OCI-LY1 (cell line): ENCODE measurements at regions not wholly inside any gene's neighbourhood (a gene's known extent, or its start where the extent isn't known, plus 50 kb on each side); places are given as distances from the start of the nearest gene placed in this dataset.

ENCODE experiments used
- H2AFZ ChIP-seq: fragments of 200-600 bp; sonication (generic), shearing (Covaris generic); 2 replicates; pipeline ENCODE4 v1.6.0; 2014; ENCODE audit warnings: antibody characterized with exemption, mild to moderate bottlenecking, low read length
- H3F3A ChIP-seq: fragments of 200-600 bp; sonication (generic), shearing (Covaris generic); 2 replicates; pipeline ENCODE4 v1.6.0; 2014; ENCODE audit warnings: mild to moderate bottlenecking, antibody characterized with exemption, low read length, moderate library complexity; ENCODE audit not compliant: insufficient read depth
- H3K27ac ChIP-seq: fragments of 200-600 bp; sonication (generic); 2 replicates; pipeline ENCODE4 v1.5.1; 2014; ENCODE audit warnings: low read length, mixed run types, mild to moderate bottlenecking, low read depth; ENCODE audit not compliant: poor library complexity, severe bottlenecking
- H3K27me3 ChIP-seq: fragments of 200-600 bp; sonication (generic); 2 replicates; pipeline ENCODE4 v1.6.0; 2014; ENCODE audit warnings: antibody characterized with exemption, mild to moderate bottlenecking, low read length, moderate library complexity; ENCODE audit not compliant: insufficient read depth
- H3K36me3 ChIP-seq: fragments of 200-600 bp; sonication (generic); 2 replicates; pipeline ENCODE4 v1.6.1; 2014; ENCODE audit warnings: mild to moderate bottlenecking, antibody characterized with exemption, low read length, moderate library complexity, mixed read lengths; ENCODE audit not compliant: insufficient read depth
- H3K4me1 ChIP-seq: fragments of 200-600 bp; sonication (generic); 2 replicates; pipeline ENCODE4 v1.5.1; 2014; ENCODE audit warnings: mild to moderate bottlenecking, low read length, moderate library complexity; ENCODE audit not compliant: insufficient read depth, severe bottlenecking
- H3K4me2 ChIP-seq: fragments of 200-600 bp; sonication (generic), shearing (Covaris generic); 2 replicates; pipeline ENCODE4 v1.6.1; 2014; ENCODE audit warnings: low read length
- H3K4me3 ChIP-seq: fragments of 200-600 bp; sonication (generic); 2 replicates; pipeline ENCODE4 v1.5.1; 2014; ENCODE audit warnings: low read length, low read depth, mild to moderate bottlenecking, mixed read lengths; ENCODE audit not compliant: poor library complexity, severe bottlenecking
- H3K79me2 ChIP-seq: fragments of 200-600 bp; shearing (Covaris generic); 2 replicates; pipeline ENCODE4 v1.6.1; 2016; ENCODE audit warnings: mixed run types, low read length, mixed read lengths; ENCODE audit not compliant: insufficient read depth
- H3K9ac ChIP-seq: fragments of 200-600 bp; sonication (generic), shearing (Covaris generic); 2 replicates; pipeline ENCODE4 v1.6.1; 2014; ENCODE audit warnings: mild to moderate bottlenecking, low read length, mixed read lengths
- H3K9me2 ChIP-seq: fragments of 200-600 bp; sonication (generic), shearing (Covaris generic); 2 replicates; pipeline ENCODE4 v1.6.1; 2014; ENCODE audit warnings: low read depth, mild to moderate bottlenecking, low read length, mixed read lengths
- H3K9me3 ChIP-seq: fragments of 200-600 bp; shearing (Covaris generic); 2 replicates; pipeline ENCODE4 v1.6.1; 2014; ENCODE audit warnings: low read length, mixed read lengths
- H4K20me1 ChIP-seq: fragments of 200-600 bp; sonication (generic), shearing (Covaris generic); 2 replicates; pipeline ENCODE4 v1.6.0; 2016; ENCODE audit warnings: mild to moderate bottlenecking, low read length; ENCODE audit not compliant: insufficient read depth
- CTCF ChIP-seq: fragments of 200-600 bp; sonication (generic), shearing (Covaris generic); IDR thresholded peaks from 2 replicates; pipeline ENCODE4 v1.5.1; 2017; ENCODE audit warnings: mild to moderate bottlenecking, antibody characterized with exemption, low read length, moderate library complexity, mixed read lengths
- EZH2 ChIP-seq: fragments of 200-600 bp; sonication (generic), shearing (Covaris generic); IDR thresholded peaks from 2 replicates; pipeline ENCODE4 v1.8.0; 2017; ENCODE audit warnings: borderline replicate concordance, mixed run types, mild to moderate bottlenecking, antibody characterized with exemption, low read length, moderate library complexity, mixed read lengths

DNA sequence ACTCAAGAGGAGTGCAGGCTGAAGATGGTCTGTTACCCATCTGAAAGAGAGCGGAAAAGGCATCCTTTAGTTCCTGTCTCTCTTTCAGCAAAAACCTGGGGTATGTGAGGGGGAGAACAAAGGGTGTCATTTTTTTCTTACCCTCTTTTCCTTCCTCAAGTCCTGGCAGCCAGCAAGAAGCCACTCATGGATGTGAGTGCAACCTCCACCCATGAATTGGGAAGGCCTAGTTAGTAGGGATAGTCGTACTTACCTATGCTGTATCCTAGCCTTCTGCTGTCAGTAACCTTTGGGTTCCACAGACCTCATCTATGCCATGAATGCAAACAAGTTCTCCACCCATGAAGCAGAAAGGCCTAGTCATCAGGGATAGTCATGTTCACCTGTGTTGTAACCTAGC, 472.8 kb downstream of the ZIC1 start:
- H3K4me2 ChIP-seq: no peak overlapping the region

DNA sequence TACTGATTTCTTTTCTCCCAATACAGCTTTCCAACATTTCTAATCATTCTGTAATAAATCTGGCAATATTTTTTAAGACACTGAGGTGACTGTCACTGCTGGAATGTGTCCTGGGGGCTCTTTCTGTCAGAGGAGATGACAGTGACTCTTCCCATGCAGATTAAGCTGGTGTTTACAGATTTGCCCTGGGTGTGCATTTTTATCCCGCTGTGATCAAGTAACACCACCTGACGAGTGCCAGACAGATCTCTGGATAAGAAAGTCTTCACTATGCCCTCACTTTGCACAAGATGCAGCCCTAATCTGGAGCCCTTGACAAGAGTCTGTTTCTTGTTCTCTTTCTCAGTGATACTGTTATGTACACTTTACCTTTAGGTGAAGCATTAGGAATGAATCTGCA, 477.7 kb downstream of the ZIC1 start:
- Histone ChIP-seq H3K9me2 (no peaks in the 10 kb centered on the region), H4K20me1 (no peaks in the 10 kb centered on the region), H3F3A (no peaks in the 10 kb centered on the region), H3K27me3 (no peaks in the 10 kb centered on the region), H3K27ac (no peak overlapping the region), H3K9ac (no peak overlapping the region), H2AFZ (no peak overlapping the region), H3K4me2 (no peak overlapping the region), H3K9me3 (peaks cover 3% of the 10 kb centered on the region; the same call in 1 of the 2 replicates), H3K4me1 (no peaks in the 10 kb centered on the region), H3K4me3 (no peak overlapping the region), H3K79me2 (no peaks in the 10 kb centered on the region), H3K36me3 (no peaks in the 10 kb centered on the region)
- TF ChIP-seq EZH2 (no peak), CTCF (no peak)

More for the DNA sequence above, 472.8 kb downstream of the ZIC1 start:
- Histone ChIP-seq H3K9me3 (peaks cover 5% of the 10 kb centered on the region; the same call in 1 of the 2 replicates), H3K4me1 (no peaks in the 10 kb centered on the region), H3K9me2 (no peaks in the 10 kb centered on the region), H3K9ac (no peak overlapping the region), H2AFZ (no peak overlapping the region), H3K4me3 (no peak overlapping the region), H3K79me2 (no peaks in the 10 kb centered on the region), H3K27me3 (no peaks in the 10 kb centered on the region), H3F3A (no peaks in the 10 kb centered on the region), H3K27ac (no peak overlapping the region), H4K20me1 (no peaks in the 10 kb centered on the region), H3K36me3 (no peaks in the 10 kb centered on the region)
- TF ChIP-seq EZH2: no peak
- no peak for TF ChIP-seq CTCF

- Histone ChIP-seq H3K9me2 (no peaks in the 10 kb centered on the region), H3K4me2 (no peak overlapping the region), H3K36me3 (no peaks in the 10 kb centered on the region), H3K27me3 (no peaks in the 10 kb centered on the region), H3K4me1 (no peaks in the 10 kb centered on the region), H3K9ac (no peak overlapping the region), H2AFZ (no peak overlapping the region), H3F3A (no peaks in the 10 kb centered on the region), H3K27ac (no peak overlapping the region), H4K20me1 (no peaks in the 10 kb centered on the region), H3K9me3 (no peaks in the 10 kb centered on the region), H3K4me3 (no peak overlapping the region), H3K79me2 (no peaks in the 10 kb centered on the region)
- no peak for TF ChIP-seq EZH2
- TF ChIP-seq CTCF: no peak
Measured at GRCh38 chr3:147887797-147888196, 478.6 kb downstream of the ZIC1 start.
